ENCODE measurements at regions not wholly inside any gene's neighbourhood (a gene's known extent, or its start where the extent isn't known, plus 50 kb on each side); places are given as distances from the start of the nearest gene placed in this dataset.

DNA sequence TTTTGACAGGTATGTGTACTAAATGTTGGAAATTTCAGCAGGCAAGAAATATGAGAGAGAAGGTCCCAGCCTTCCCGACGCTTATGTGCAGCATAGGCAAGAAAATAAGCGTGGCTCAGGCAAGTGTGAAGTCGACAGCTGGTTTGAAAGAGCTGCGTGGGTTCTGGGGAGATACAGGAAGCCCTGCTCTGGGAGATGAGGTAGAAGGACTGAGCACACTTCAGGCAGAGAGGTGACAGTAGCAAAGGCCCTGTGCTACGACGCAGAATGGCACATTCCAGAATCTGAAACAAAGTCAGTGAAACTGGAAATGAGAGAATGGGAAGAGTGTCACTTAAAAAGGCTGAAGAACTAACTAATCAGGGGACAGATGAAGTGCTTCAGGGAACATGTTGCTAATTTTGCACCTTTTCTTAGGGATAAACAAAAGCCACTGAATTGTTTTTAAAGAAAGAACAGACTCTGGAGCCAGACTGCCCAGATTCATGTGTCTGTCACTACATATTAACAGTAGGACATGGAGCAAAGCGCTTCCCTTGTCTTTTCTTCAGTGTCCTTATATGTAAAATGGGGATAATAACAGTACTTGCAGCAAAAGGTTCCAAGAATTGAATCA is 160.1 kb downstream of the SPRY2 start:
- no peak for TF ChIP-seq ESRRA (CRISPR knock-in tag; IDR thresholded peaks at IDR 0.05; ENCODE audit: borderline replicate concordance)
- TF ChIP-seq, protein P1, sequence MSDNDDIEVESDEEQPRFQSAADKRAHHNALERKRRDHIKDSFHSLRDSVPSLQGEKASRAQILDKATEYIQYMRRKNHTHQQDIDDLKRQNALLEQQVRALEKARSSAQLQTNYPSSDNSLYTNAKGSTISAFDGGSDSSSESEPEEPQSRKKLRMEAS (CRISPR knock-in tag; IDR thresholded peaks at IDR 0.05): no peak
- TF ChIP-seq SP1 (CRISPR knock-in tag; conservative IDR thresholded peaks at IDR 0.05): no peak
- TF ChIP-seq, protein P2, sequence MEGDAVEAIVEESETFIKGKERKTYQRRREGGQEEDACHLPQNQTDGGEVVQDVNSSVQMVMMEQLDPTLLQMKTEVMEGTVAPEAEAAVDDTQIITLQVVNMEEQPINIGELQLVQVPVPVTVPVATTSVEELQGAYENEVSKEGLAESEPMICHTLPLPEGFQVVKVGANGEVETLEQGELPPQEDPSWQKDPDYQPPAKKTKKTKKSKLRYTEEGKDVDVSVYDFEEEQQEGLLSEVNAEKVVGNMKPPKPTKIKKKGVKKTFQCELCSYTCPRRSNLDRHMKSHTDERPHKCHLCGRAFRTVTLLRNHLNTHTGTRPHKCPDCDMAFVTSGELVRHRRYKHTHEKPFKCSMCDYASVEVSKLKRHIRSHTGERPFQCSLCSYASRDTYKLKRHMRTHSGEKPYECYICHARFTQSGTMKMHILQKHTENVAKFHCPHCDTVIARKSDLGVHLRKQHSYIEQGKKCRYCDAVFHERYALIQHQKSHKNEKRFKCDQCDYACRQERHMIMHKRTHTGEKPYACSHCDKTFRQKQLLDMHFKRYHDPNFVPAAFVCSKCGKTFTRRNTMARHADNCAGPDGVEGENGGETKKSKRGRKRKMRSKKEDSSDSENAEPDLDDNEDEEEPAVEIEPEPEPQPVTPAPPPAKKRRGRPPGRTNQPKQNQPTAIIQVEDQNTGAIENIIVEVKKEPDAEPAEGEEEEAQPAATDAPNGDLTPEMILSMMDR (IDR thresholded peaks at IDR 0.05): no peak
- no peak for TF ChIP-seq ZNF121 (CRISPR knock-in tag; IDR thresholded peaks at IDR 0.05)
